ENCODE measurements at regions not wholly inside any gene's neighbourhood (a gene's known extent, or its start where the extent isn't known, plus 50 kb on each side); places are given as distances from the start of the nearest gene placed in this dataset.

DNA sequence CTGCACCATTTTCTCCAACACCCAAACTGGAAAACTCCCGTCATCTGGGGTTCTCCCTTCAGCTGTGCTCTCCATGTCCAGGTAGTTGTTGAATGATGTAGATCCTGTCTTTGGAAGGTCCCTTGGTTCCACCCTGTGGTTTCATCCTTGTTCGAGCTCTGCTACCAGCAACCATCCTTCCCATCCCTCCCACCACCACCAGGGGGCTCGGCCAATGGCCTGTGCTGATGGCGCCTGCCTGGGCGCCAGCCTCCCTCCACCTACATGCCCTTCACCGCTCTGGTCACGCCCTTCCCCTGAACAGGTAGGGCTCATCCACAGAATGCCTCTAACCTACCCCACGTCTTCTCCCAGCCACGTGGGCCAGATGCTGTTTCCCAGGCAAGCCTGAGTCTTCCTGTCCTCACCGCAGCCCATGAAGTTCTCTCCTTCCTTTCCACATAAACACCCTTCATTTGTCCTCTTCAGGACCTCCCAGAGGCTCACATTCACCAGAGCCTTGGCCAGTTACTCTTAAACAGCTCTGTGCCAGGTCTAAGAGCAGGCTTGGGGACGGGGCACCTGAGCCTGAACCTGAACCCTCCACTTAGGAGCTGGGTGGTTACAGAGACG lies 75.1 kb upstream of the DUSP22 start:
- Mint-ChIP-seq H3K4me1 (ENCODE audit: low read depth) (peaks cover 48% of the 10 kb centered on the region), H3K36me3 (ENCODE audit: low read depth) (no peaks in the 10 kb centered on the region), H3K27ac (no peak overlapping the region), H3K9me3 (peaks cover 2% of the 10 kb centered on the region), H3K27me3 (no peaks in the 10 kb centered on the region), H3K4me3 (no peak overlapping the region)
- ChIA-PET POLR2A (interaction anchor here (0.6 to 4.7 kb wide), 7 partner anchors 8 to 276 kb away, joined by 3 to 35 read pairs (median 5); partner anchors contain the start of gene IRF4), CTCF (interaction anchor here (0.7 to 3.6 kb wide), 19 partner anchors 9 to 228 kb away, joined by 3 to 22 read pairs (median 5); partner anchors contain the start of gene DUSP22)
- ATAC-seq (no peak), DNase-seq (peak; percentile 48)
- peak; percentile 59 for TF ChIP-seq CTCF (IDR thresholded peaks at IDR 0.05)
- intact Hi-C loops (cut with micrococcal nuclease) = no loop called here

DNA sequence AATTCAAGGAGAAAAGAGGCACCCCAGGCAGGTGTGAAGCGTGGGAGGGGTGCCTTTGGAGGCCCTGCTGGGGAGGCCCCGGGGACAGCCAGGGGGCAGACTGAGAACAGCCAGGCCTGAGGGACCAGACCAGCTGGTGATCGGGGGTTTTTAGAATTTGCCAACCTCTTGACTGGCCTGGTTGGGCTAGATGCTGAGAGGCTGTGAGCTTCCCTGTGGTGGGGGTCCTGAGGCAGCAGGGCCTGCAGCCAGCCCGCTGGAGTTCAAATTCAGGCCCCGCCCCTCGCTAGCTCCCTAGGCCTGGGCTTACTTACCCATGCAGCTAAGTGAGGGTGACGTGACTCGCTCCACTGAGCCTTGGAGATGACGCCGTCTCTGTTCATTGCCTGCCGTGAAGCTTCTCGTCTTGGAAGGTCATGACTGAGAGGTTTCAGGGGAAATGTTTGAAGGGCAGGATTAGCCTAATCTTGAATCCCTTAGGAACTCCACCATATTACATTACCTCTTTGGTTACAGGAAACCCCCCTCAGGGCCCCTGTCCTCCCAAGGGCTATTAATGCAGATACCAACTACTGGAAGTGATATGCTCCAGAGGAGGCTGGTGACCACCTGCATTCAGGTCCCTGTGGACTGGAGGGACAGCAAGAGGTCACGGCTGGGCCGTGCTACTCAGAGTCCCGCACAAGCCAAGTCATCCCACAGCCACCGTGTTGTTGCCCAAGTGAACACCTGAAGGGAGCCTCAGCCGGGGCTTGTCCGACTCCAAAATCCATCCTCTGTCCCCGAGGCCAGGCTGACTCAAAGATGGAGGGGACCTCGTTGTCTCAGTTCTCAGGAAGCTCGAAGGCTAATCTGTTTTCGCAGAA lies 73.9 kb upstream of the DUSP22 start:
- Mint-ChIP-seq H3K4me1 (ENCODE audit: low read depth) (peaks cover 59% of the 10 kb centered on the region), H3K36me3 (ENCODE audit: low read depth) (no peaks in the 10 kb centered on the region), H3K9me3 (peaks cover 2% of the 10 kb centered on the region), H3K4me3 (no peak overlapping the region), H3K27me3 (no peaks in the 10 kb centered on the region), H3K27ac (no peak overlapping the region)
- TF ChIP-seq CTCF (IDR thresholded peaks at IDR 0.05) = no peak
- DNase-seq = no peak
- POLR2A ChIA-PET = interaction anchor here (1.0 to 4.7 kb wide), 6 partner anchors 12 to 186 kb away, joined by 3 to 35 read pairs (median 4); partner anchors contain the start of gene IRF4
- CTCF ChIA-PET = interaction anchor here (0.9 to 3.6 kb wide), 10 partner anchors 8 to 504 kb away, joined by 3 to 22 read pairs (median 10); no protein-coding TSS in a partner anchor
- no peak for ATAC-seq
- intact Hi-C loops (cut with micrococcal nuclease) = no loop called here

DNA sequence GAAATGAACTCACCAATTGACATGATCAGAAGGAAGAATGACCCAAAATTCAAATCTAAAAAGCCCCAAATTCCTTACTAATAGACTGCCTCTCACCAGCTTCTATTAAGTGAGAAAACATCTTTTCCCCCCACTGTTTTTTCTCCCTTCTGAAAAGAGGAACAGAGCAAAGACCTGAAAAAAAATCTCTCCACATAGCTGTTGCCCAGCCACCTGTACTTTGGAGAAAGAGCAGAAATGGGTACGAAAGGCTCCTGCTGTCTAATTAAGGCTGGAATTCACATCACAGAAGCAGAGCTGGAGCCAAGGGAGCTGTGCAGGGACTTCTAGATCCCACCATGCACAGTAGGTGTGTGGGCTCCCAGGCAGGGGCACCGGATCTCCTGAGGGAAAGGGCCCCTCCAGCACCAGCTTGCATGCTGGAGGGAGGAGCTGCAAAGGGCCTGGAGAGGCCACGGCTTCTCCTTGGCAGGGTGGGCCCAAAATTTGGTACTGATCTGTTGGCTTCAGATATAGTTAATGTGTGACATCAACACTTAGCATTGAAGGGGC lies 73.2 kb upstream of the DUSP22 start:
- CTCF ChIA-PET = interaction anchor here (1.5 to 1.7 kb wide), 2 partner anchors 15 to 119 kb away, joined by 3 to 4 read pairs; no protein-coding TSS in a partner anchor
- DNase-seq (no peak), ATAC-seq (no peak)
- Mint-ChIP-seq H3K9me3 (no peaks in the 10 kb centered on the region), H3K4me3 (no peak overlapping the region), H3K27ac (no peak overlapping the region), H3K4me1 (ENCODE audit: low read depth) (peaks cover 65% of the 10 kb centered on the region), H3K27me3 (no peaks in the 10 kb centered on the region), H3K36me3 (ENCODE audit: low read depth) (no peaks in the 10 kb centered on the region)
- TF ChIP-seq CTCF (IDR thresholded peaks at IDR 0.05) = no peak
- intact Hi-C loops (cut with micrococcal nuclease) = no loop called here
- POLR2A ChIA-PET = interaction anchor here (1.0 to 4.7 kb wide), 5 partner anchors 12 to 184 kb away, joined by 4 to 35 read pairs (median 4); partner anchors contain the start of gene IRF4

- intact Hi-C loops (cut with micrococcal nuclease) = no loop called here
- no peak overlapping the region for H3K27ac Mint-ChIP-seq
- no peaks in the 10 kb centered on the region for H3K9me3 Mint-ChIP-seq
- ChIA-PET CTCF (interaction anchor here (1.7 kb wide), 1 partner anchor 15 kb away, joined by 3 read pairs; no protein-coding TSS in a partner anchor), POLR2A (interaction anchor here (1.5 to 8.5 kb wide), 4 partner anchors 13 to 172 kb away, joined by 4 to 53 read pairs (median 20); partner anchors contain the start of gene IRF4)
- no peaks in the 10 kb centered on the region for H3K27me3 Mint-ChIP-seq
- DNase-seq (no peak), ATAC-seq (no peak)
- peaks cover 69% of the 10 kb centered on the region for H3K4me1 Mint-ChIP-seq (ENCODE audit: low read depth)
- no peak for TF ChIP-seq CTCF (IDR thresholded peaks at IDR 0.05)
- no peak overlapping the region for H3K4me3 Mint-ChIP-seq
- no peaks in the 10 kb centered on the region for H3K36me3 Mint-ChIP-seq (ENCODE audit: low read depth)
Measured at GRCh38 chr6:219641-220198, 72.6 kb upstream of the DUSP22 start.
